C4-2B (cell line): ENCODE measurements at regions not wholly inside any gene's neighbourhood (a gene's known extent, or its start where the extent isn't known, plus 50 kb on each side); places are given as distances from the start of the nearest gene placed in this dataset.

ENCODE experiments used
- ZFX ChIP-seq: fragments of 450-650 bp; IDR thresholded peaks from 2 replicates; pipeline ENCODE4 v1.6.1; 2017
- TF ChIP-seq, protein P1 (sequence below): fragments of 450-650 bp; conservative IDR thresholded peaks from 2 replicates; pipeline ENCODE4 v1.5.1; 2017; ENCODE audit warnings: mild to moderate bottlenecking

DNA sequence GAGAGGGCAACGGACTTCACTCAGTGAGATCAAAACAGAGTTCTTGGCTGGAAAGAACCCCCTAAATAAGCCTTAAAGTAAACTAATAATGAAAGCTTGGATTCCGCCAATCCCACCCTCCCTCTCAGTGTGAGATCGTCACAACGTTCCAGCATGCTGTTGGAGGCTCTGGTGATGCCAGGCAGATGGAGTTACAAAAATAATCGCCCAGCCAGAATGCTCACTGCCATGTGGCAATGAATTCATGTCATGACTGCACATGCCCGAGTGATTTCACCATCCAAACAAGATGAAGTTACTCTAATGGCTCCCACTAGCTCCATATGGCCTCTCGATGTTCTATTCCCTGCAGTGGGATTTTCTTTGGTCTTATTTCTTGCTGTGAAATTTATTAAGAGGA lies 248.0 kb downstream of the SPATA18 start:
- TF ChIP-seq, protein P1, sequence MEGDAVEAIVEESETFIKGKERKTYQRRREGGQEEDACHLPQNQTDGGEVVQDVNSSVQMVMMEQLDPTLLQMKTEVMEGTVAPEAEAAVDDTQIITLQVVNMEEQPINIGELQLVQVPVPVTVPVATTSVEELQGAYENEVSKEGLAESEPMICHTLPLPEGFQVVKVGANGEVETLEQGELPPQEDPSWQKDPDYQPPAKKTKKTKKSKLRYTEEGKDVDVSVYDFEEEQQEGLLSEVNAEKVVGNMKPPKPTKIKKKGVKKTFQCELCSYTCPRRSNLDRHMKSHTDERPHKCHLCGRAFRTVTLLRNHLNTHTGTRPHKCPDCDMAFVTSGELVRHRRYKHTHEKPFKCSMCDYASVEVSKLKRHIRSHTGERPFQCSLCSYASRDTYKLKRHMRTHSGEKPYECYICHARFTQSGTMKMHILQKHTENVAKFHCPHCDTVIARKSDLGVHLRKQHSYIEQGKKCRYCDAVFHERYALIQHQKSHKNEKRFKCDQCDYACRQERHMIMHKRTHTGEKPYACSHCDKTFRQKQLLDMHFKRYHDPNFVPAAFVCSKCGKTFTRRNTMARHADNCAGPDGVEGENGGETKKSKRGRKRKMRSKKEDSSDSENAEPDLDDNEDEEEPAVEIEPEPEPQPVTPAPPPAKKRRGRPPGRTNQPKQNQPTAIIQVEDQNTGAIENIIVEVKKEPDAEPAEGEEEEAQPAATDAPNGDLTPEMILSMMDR, result no peak
- no peak for TF ChIP-seq ZFX
